CD14-positive monocyte (primary cell): ENCODE measurements at regions not wholly inside any gene's neighbourhood (a gene's known extent, or its start where the extent isn't known, plus 50 kb on each side); places are given as distances from the start of the nearest gene placed in this dataset.

Experiments used
- DNase-seq, 3 donors: peaks; one replicate each; pipeline ENCODE4 v3.0.0-alpha.2; 2011 to 2022
- H2AFZ ChIP-seq: 2 replicates; pipeline ENCODE4 v1.6.0; 2012; ENCODE audit warnings: mild to moderate bottlenecking, low read depth, low read length, inconsistent platforms; ENCODE audit not compliant: insufficient read depth, poor library complexity, severe bottlenecking
- H3K27ac ChIP-seq, 2 donors: 1 replicate in 1 of 2; 2 replicates in 1 of 2; pipeline ENCODE4 v1.5.1; 2012 to 2013; ENCODE audit warnings: low read length in 2 of 2, control low read depth in 1 of 2, inconsistent platforms in 1 of 2, low read depth in 1 of 2, mild to moderate bottlenecking in 1 of 2
- H3K27me3 ChIP-seq, 2 donors: one replicate each; pipeline versions ENCODE4 v1.6.0 to v1.6.1; 2011 to 2013; ENCODE audit warnings: low read length in 2 of 2; ENCODE audit not compliant: control insufficient read depth in 2 of 2, insufficient read depth in 2 of 2
- H3K36me3 ChIP-seq, 2 donors: replicated peaks in 1 of 2; 1 replicate in 1 of 2; 2 replicates in 1 of 2; pipeline versions ENCODE4 v1.5.1 to v1.6.1; 2012 to 2013; ENCODE audit warnings: low read length in 2 of 2, control low read depth in 1 of 2, inconsistent platforms in 1 of 2, mild to moderate bottlenecking in 1 of 2; ENCODE audit not compliant: insufficient read depth in 2 of 2, control insufficient read depth in 1 of 2
- H3K4me1 ChIP-seq, 2 donors: 1 replicate in 1 of 2; 2 replicates in 1 of 2; pipeline versions ENCODE4 v1.5.1 to v1.6.1; 2012 to 2013; ENCODE audit warnings: low read length in 2 of 2, control low read depth in 1 of 2, inconsistent platforms in 1 of 2, mild to moderate bottlenecking in 1 of 2, moderate library complexity in 1 of 2; ENCODE audit not compliant: insufficient read depth in 2 of 2, control insufficient read depth in 1 of 2
- H3K4me2 ChIP-seq: replicated peaks from 2 replicates; pipeline ENCODE3; 2012; ENCODE audit warnings: low read length, moderate library complexity, mild to moderate bottlenecking; ENCODE audit not compliant: poor library complexity, severe bottlenecking; ENCODE audit errors: extremely low read depth
- H3K4me3 ChIP-seq, 3 experiments: fragments of 200-600 bp in 1 of 3; sonication (generic) in 1 of 3; replicated peaks in 1 of 3; 1 replicate in 2 of 3; 2 replicates in 1 of 3; pipeline ENCODE4 v1.5.1; 2011 to 2013; ENCODE audit warnings: low read length in 3 of 3, mild to moderate bottlenecking in 3 of 3, control low read depth in 2 of 3, low read depth in 2 of 3, inconsistent platforms in 1 of 3, moderate library complexity in 1 of 3
- H3K79me2 ChIP-seq: 2 replicates; pipeline ENCODE4 v1.6.0; 2012; ENCODE audit warnings: mild to moderate bottlenecking, control low read depth, inconsistent platforms, low read length, moderate library complexity; ENCODE audit not compliant: insufficient read depth
- H3K9ac ChIP-seq: 2 replicates; pipeline ENCODE4 v1.6.0; 2017; ENCODE audit warnings: low read length, mild to moderate bottlenecking; ENCODE audit not compliant: insufficient read depth, poor library complexity, severe bottlenecking
- H3K9me3 ChIP-seq, 2 donors: replicated peaks in 1 of 2; 1 replicate in 1 of 2; 2 replicates in 1 of 2; pipeline versions ENCODE4 v1.5.1 to v1.6.1; 2012 to 2013; ENCODE audit warnings: low read length in 2 of 2, control low read depth in 1 of 2; ENCODE audit not compliant: control insufficient read depth in 1 of 2, insufficient read depth in 1 of 2
- H4K20me1 ChIP-seq: 2 replicates; pipeline ENCODE4 v1.6.0; 2012; ENCODE audit warnings: mild to moderate bottlenecking, low read length, control low read depth, moderate library complexity; ENCODE audit not compliant: insufficient read depth
- H3K27ac Mint-ChIP-seq, 7 donors: one replicate each; pipeline ENCODE4 v1.8.0; 2020; ENCODE audit warnings: mild to moderate bottlenecking in 7 of 7, mixed read lengths in 7 of 7, moderate library complexity in 6 of 7, inconsistent platforms in 2 of 7
- H3K27me3 Mint-ChIP-seq, 3 donors: one replicate each; pipeline ENCODE4 v1.8.0; 2021 to 2022; ENCODE audit warnings: low read depth in 3 of 3, mild to moderate bottlenecking in 3 of 3, mixed read lengths in 3 of 3, moderate library complexity in 3 of 3, inconsistent platforms in 1 of 3
- H3K36me3 Mint-ChIP-seq, 2 donors: one replicate each; pipeline ENCODE4 v1.8.0; 2020; ENCODE audit warnings: mixed read lengths in 2 of 2, inconsistent platforms in 1 of 2, mild to moderate bottlenecking in 1 of 2
- H3K4me1 Mint-ChIP-seq: one replicate; pipeline ENCODE4 v1.8.0; 2020; ENCODE audit warnings: mild to moderate bottlenecking, mixed read lengths
- H3K4me3 Mint-ChIP-seq, 2 donors: one replicate each; pipeline ENCODE4 v1.8.0; 2020; ENCODE audit warnings: mild to moderate bottlenecking in 2 of 2, mixed read lengths in 2 of 2, moderate library complexity in 1 of 2
- H3K9me3 Mint-ChIP-seq, 7 donors: one replicate each; pipeline ENCODE4 v1.8.0; 2020 to 2022; ENCODE audit warnings: mixed read lengths in 7 of 7, mild to moderate bottlenecking in 6 of 7, moderate library complexity in 6 of 7, inconsistent platforms in 2 of 7
- CTCF ChIP-seq: fragments of 200-600 bp; IDR thresholded peaks from one replicate; pipeline ENCODE4 v1.8.0; 2022; ENCODE audit warnings: antibody characterized with exemption, mild to moderate bottlenecking
- WGBS: methylation state at CpG from one replicate; pipeline ENCODE4 v1.1.5; 2013; ENCODE audit warnings: missing lambda C conversion rate; ENCODE audit not compliant: insufficient coverage; 5-methylcytosine and 5-hydroxymethylcytosine counted together
- intact Hi-C, 2 donors: fragments of 100-400 bp; cut with micrococcal nuclease; formaldehyde crosslinking; loops; one replicate each; pipeline versions ENCODE4 v1.15.0 to v1.15.1; 2023

GRCh38 chr4:132094017-132094416 lies 1055.1 kb upstream of the PCDH10 start:
- TF ChIP-seq CTCF = no peak
- Histone ChIP-seq H2AFZ (no peak overlapping the region), H4K20me1 (no peaks in the 10 kb centered on the region), H3K27me3 (no peaks in the 10 kb centered on the region), H3K27ac (no peak overlapping the region), H3K9ac (no peak overlapping the region), H3K4me1 (no peaks in the 10 kb centered on the region), H3K4me3 (no peak overlapping the region), H3K9me3 (peaks cover 12 to 14% of the 10 kb centered on the region in 2 donors), H3K4me2 (no peak overlapping the region), H3K36me3 (no peaks in the 10 kb centered on the region), H3K79me2 (no peaks in the 10 kb centered on the region)
- 100% methylated on average over 2 of the region's 4 CpGs for WGBS
- H3K4me3 Mint-ChIP-seq = no peak overlapping the region
- no peak for DNase-seq
- no peaks in the 10 kb centered on the region for H3K4me1 Mint-ChIP-seq
- no peaks in the 10 kb centered on the region for H3K27me3 Mint-ChIP-seq
- no peak overlapping the region for H3K27ac Mint-ChIP-seq
- peaks cover 0 to 10% (median 2%) of the 10 kb centered on the region in 7 donors for H3K9me3 Mint-ChIP-seq
- no peaks in the 10 kb centered on the region for H3K36me3 Mint-ChIP-seq
- intact Hi-C loops = no loop called here

- H3K27ac Mint-ChIP-seq = no peak overlapping the region
- no peaks in the 10 kb centered on the region for H3K4me1 Mint-ChIP-seq
- DNase-seq = no peak
- Histone ChIP-seq H3K4me1 (no peaks in the 10 kb centered on the region), H3K4me3 (no peak overlapping the region), H3K9me3 (peaks cover 7 to 13% of the 10 kb centered on the region in 2 donors), H2AFZ (no peak overlapping the region), H3K9ac (no peak overlapping the region), H3K27me3 (no peaks in the 10 kb centered on the region), H3K36me3 (no peaks in the 10 kb centered on the region), H3K27ac (no peak overlapping the region), H3K4me2 (no peak overlapping the region), H4K20me1 (no peaks in the 10 kb centered on the region), H3K79me2 (no peaks in the 10 kb centered on the region)
- no peak overlapping the region for H3K4me3 Mint-ChIP-seq
- H3K36me3 Mint-ChIP-seq = no peaks in the 10 kb centered on the region
- TF ChIP-seq CTCF = no peak
- no peaks in the 10 kb centered on the region for H3K27me3 Mint-ChIP-seq
- intact Hi-C loops = no loop called here
- H3K9me3 Mint-ChIP-seq = peaks cover 0 to 11% (median 2%) of the 10 kb centered on the region in 7 donors
Measured at GRCh38 chr4:132097041-132097440, 1052.1 kb upstream of the PCDH10 start.
